Islet precursor cell (in vitro differentiated cells): ENCODE measurements at regions not wholly inside any gene's neighbourhood (a gene's known extent, or its start where the extent isn't known, plus 50 kb on each side); places are given as distances from the start of the nearest gene placed in this dataset.
"Not testable (repeated sequence)": the region's sequence is repeated elsewhere in the genome, so short reads cannot be mapped to it uniquely, and the experiment has no call there.

ENCODE experiments used
- DNase-seq: peaks from one replicate; pipeline ENCODE4 v3.0.0-alpha.2; 2018

DNA sequence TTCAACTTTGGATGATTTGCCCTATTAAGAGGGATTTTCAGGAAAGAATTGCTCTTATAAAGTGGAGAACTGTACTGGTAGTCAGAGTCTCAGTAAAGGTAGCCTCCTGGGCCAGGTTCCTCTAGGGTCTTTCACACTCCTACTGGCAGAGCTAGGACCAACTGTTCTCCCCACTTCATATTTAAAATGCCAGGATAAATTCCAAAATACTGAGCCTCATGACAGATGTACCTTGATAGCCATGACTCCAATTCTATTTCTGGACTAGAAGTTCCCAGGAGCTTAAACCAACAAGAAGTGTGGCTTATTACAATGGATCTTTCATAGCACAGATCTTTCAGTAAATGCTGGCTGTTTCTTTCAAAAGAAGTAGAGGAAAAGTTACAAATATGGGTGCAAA, 126.5 kb downstream of the C12orf75 start:
- DNase-seq = no peak

DNA sequence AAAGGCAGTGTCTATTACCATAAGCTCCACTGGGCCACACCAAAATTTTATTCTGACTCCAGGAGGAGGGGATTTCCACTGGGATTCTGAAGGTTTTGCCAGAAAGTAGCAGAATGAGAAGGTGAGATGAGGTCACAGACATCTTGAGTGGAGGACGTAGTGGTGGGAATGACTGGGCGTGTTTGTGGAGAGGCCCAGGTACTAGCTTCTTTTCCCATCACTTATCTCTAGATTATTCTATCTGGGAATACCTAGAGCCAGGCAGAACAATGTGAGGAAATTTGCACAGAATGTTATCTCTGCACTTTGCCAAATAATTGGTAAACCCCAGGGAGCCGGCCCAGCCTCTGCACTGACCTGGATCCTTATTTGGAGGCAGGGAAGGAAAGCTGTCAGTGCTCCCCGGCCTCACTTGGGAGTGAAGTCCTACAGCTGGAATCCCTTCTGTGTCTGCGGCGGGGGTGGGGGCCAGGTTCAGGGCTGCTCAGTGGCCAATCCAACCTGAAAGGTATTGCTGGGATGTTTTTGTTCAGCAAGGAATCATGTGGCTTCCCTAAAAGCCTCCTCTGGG, 129.4 kb downstream of the C12orf75 start:
- no peak for DNase-seq

DNA sequence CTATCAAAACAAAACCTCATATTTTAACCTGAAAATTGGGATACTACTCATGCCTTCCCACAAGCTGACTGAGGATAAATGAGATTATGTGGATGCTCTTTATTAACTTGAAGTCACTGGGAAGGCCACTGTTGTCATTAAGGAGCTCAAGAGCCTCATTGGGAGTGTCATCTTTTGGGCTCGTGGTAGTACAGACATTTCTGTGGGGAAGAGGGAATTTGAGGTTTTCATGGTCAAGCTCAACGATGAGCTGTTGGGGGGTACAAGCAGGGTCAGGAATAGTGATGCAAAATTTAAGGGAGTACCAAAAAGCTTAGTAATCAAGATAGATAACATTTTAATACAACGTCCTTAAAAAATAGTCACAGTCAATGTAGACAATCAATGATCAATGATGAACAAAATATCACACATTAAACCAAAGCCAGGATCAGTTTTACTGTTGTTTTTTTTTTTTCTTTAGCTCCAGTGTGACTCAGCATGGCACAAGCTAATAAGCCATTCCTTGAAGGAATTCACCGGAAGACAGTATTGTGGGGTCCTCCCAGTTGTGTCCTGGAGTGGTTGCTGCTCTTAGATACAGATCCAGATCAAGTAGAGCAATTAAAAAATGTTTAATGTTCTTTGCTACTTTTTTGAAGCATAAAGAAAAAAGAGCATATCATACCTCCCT, 130.9 kb downstream of the C12orf75 start:
- DNase-seq = no peak

DNA sequence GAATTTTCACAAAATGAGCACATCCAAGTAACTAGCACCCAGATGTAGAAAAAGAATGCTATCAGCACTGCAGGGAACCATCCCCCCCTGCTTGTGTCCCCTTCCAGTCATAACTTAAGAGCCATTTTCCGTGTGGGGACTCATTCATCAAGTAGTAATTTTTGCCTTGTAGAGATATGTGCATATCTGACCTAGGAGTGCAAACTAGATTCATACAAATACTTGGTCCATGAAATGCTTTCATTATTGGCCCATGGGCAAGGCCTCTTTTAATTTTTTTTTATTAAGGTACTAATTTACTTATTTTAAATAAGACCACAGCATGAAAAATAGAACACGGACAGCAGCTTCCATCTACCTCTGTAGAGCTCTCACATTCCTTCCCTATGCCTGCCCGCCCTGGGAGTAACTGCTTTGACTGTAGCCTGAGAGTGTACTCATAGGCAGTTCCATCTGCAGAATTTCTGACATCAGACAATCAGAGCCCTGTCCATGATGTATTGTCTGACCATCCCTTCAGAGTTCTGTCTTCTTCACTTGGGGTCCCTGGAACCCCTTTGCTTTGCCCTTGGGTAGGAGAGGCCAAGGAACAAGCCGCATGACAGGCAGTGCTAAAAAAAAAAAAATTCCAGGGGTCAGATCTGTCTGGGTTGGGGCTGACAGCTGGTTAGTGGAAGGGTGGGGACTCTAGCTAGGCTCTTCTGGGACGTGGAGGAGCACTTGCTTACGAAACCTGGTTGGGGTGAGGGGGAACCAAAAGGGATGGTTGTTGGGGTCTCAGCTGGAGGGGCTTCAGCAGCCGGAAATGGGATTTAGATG, 131.7 kb downstream of the C12orf75 start:
- DNase-seq = no peak

DNA sequence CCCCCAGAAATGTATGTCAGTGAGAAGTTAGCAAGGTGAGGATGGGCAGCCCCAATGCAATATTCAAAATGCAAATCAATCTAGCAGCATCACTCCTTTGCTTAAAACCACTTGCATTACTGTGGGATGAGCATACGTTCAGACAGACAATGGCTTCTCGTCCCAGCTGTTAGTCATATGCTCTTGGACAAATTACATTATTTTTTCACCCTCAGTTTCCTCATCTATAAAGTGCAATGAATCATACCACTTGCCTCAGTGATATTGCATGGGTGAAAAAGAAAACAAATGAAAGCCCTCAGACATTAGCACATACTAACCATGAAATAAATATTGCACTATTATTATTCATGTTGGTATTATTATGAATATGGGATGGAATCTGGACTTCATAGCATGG, 132.3 kb downstream of the C12orf75 start:
- no peak for DNase-seq

DNA sequence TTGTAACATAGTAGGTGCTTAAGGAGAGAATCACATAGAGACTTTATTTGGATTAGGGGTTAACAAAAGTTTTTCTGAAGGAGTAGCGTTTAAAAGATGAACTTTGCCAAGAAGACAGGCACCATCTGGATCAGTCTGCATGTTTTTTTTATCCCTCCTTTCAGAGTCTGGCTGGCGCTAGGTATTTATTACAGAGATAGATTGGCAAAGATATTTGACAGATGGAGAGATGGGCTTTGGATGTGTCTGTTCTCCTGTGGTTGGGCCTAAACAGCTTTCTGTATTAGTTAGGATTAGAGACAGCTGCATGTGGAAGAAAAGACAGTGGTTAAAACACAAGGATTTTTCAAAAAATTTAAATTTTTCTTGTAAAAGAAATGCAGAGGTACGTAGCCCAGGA, 133.9 kb downstream of the C12orf75 start:
- DNase-seq = no peak

DNA sequence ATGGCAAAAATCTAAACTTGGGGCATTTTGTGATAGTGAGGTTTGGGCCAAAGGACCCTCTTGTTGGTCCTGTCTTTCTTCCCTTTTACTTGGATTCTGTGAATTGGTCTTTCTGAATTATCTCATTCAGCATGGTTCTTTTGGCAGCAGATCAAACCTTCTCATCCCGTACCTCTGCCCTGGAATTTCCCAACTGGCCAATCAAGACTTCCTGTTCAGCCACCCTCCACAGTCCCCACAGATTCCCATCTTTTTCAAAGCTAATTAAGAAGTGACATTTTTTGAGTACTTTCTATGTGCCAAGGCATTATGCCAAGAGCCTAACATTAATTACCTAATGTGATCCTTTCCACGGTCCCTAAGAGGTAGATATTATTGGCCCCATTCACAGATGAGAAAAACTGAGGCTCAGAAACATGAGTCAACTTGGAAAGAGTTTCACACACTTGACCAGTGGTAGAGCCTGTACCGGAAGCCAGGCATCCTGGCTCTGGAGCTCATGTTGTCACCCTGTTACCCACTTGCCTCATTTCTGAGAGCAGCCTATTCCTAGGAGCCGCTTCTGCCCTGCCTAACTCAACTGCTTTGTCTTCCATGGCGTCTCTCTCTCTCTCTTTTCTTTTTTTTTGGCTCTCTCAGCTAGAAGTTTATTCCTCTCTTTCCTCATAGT, 135.9 kb downstream of the C12orf75 start:
- DNase-seq = no peak

DNA sequence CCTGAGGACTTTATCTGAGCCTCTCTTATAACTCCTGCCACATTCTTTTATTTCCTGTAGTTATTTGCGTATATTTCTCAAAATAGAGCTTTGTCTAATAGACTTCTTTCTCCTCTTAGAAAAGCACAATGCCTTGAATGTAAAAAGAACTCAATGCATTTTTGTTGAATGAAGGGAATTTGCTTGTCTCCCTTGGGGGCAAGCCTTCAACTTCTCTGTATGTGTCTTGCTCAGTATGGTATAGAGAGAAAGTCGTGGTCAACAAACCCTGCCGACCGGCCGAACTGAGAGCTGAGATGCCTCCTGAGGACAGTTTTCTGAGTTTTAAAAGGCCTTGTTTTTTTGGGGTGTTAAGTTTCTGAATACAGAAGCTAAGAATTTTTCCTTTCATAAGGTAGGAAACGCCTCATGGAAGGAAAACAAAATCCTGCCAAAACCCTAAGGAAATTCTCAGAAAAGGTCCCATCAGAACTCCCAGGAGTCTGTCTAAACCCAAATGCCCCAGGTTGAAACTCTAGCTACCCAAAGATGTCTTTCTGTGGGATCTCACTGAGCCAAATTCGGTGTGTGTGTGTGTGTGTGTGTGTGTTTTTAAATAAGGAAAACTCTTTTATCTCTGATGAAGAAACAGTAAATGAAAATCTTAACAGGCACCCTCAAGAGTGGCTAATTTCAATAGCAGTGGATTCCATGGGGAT, 136.6 kb downstream of the C12orf75 start:
- DNase-seq = no peak

DNA sequence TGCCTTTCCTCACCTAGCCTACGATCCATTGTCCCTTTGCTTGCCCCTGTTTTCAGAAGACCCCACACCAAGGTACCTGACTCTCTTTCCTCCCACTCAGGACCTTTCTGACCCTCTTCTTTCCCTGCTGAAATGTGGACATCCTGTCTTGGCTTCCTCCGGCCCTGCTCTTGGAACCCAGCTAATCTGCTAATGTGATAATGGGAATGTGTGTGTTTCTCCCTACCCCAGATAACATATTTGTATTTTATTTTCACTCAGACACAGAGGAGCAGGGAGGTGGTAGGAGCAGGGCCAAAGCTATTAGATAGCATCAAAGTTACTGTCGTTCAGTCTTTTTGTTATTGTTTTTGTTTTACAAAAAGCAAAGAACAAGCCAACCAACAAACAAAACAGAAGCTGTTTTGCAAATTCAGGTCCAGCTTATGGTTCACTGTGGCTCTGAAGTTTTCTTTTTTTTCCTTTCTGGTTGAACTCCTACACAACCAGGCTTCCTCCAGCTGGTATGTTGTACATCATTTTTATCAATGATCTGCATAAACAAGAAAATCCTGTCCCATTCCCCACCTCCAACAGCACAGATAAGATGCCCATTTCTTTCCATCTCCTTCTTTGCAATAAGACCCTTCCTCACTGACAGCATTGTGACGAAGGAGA, 137.3 kb downstream of the C12orf75 start:
- no peak for DNase-seq

DNA sequence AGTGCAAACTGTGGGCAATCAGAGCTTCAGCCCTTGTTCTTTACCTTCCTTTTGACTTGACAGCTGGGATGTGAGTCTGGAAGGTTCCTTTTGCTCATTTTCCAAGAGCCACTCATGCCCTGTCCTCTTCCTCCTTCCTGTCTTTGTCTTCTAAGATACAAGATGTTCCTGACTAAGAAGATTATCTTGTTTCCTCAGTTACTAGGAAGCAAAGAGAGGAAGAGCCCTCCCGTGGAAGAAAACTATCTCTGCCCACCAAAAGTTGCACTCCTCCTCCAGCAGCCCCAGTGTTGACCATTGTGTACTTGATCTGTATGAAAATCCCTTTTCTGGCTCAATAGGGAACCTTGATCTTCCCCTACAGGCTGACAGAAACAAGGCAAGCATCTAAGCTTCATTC, 138.0 kb downstream of the C12orf75 start:
- DNase-seq = no peak

DNA sequence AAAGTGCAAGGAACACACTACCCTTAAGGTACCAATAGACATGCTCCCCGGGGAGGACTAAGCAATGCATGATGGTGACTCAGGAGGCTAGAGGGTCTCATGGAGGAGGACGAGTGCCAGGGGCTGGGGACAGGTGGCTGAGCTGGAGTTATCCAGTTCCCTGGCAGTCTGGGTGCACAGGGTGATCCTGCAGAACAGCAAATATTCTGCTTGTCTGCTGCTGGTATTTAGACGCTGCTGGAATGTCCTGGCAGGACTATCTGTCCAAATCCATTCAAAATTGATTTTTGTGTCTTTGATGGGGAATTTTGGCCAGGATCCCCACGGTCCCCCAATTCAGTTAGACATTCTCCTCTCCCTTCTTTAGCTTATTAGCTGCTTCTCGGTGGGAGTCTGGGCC, 138.7 kb downstream of the C12orf75 start:
- no peak for DNase-seq

DNA sequence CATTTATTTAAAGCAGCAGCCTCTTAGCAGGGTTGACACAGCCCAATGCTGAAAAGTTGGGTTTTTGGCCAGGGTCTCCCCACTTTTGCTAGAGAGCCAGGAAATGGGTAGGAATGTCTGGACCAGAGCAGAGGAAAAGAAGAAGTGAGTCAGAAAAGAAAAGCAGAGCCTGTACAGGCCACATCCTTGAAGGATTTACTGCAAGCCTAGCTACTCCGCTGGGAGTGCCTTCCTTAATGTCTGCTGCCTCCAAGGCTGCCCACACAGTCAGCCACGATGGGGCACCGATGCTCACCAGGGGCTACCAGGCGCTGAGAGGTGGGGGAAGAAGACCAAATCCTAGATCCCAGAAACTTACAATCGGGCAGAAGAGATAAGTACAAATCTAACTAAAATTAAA, 139.2 kb downstream of the C12orf75 start:
- DNase-seq = no peak

DNA sequence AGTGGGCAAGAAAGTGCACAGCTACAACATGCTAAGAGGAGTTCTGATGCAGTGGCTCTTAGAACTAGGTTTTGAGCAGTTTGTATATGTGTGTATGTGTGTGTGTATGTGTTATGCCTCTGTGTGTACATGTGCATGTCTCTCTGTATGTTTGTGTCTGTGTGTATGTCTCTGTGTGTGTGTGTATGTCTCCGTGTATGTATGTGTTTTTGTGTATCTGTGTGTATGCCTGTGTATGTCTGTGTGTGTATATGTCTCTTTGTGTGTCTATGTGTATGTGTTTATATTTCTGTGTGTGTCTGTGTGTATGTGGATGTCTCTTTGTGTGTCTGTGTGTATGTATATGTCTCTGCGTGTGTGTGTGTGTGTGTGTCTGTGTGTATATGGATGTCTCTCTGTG, 139.6 kb downstream of the C12orf75 start:
- DNase-seq = no peak

DNA sequence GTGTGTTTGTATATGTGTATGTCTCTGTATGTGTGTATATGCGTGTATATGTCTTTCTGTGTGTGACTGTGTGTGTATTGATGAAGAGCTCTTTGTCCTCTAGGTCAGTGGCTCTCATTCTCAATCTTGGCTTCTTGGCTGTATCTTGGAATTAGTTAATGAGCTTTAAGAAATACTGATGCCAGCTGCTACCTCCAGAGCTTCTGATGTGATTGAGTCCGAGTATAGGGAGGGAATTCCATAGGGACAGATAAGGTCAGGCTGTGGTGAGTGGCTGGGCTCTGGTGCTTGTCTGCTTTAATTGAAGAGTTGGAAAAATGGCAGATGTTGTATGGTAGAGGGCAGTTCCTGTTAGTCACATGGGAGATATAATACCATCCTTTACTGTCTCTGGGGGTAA, 140.1 kb downstream of the C12orf75 start:
- DNase-seq = no peak

DNA sequence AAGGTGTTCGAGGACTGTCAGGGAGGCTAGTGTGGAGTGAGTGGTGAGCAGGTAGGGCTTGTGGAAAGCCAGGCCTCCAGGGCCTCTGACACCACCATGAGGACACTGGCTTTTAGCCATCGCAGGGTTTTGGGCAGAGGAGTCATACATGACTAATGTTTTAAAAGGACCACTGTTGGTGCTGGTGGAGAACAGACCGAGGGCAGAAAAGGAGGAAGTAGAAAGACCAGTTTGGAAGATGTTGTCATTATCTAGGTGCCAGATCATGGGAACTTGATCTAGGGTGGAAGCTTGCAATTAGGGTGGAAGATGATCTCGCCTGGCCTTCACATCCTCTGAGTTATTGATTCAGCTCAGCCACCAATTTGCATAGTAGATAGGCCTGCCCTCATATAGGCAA, 144.2 kb downstream of the C12orf75 start:
- DNase-seq = peak; percentile 84

DNA sequence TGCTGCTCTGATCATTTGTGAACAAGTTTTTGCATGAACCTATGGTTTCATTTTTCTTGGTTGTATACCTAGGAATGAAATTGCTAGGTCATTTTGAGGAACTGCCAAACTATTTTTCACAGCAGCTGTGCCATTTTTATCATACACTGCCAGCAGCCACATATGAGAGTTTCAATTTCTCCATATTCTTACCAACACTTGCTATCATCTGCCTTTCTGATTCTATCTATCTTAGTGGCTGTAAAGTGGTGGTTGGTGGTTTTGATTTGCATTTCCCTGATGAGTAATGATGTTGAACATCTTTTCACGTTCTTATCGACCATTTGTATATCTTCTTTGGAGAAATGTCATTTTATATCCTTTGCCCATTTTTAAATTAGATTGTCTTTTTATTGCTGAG, 146.1 kb downstream of the C12orf75 start:
- DNase-seq = no peak

DNA sequence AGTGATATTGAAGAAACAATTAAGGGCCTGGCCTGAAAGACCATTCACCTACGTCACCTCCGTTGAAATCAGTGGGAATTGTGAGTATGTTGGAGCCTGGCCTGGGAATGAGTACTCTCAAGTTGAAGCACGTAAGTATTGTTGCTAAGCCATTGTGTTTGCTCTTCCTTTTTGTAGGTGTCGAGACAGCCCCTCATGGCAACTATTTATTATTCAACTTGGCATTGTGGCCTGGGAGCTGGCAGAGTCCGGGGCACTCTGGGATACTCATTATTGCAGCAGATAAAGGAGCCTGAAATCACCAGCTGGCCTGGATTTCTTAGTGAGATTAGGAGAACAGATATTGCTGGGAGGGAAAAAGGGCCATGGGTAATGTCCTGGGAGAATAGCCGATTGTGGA, 147.4 kb downstream of the C12orf75 start:
- peak; percentile 51 for DNase-seq

DNA sequence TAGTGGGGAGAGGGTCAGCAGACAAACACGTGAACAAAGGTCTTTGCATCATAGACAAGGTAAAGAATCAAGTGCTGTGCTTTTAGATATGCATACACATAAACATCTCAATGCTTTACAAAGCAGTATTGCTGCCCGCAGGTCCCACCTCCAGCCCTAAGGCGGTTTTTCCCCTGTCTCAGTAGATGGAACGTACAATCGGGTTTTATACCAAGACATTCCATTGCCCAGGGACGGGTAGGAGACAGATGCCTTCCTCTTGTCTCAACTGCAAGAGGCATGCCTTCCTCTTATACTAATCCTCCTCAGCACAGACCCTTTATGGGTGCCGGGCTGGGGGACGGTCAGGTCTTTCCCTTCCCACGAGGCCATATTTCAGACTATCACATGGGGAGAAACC, 148.3 kb downstream of the C12orf75 start:
- DNase-seq = not testable (repeated sequence)

DNA sequence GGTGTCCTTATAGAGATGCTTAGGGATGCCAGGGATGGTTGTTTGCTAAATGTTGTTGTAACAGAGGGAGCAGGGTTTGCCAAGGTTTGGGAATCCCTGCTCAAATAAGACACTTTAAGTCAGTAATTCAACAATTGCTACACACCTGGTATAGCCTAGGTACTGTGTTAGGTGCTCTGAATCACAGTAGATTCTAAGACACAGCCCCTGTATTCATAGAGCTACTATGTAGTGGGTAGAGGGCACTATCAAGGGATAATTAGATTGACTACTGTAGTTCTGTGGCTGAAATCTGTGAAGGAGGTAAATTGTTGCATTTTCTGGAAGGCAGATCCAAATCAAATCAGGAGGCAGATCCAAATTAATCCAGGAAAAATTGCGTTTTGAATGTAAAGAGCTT, 149.2 kb downstream of the C12orf75 start:
- no peak for DNase-seq

DNA sequence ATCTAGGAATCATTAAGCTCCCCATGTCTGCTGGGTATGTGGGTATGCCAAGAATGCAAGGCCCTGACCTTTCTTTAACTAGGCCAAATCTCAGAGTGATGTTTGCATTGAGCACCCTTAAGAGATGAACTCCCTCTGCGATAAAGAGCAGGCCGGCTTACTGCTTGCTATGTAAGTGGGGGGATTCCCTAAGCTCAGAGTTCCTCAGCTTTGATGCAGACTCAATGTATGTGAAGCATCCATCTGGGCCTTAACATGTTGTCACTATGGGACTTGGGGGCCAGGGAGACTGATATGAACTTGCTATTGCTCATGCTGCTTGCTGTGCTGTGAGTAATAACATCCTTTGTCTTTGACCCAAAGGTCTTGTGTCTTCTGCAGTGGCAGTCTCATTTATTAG, 149.7 kb downstream of the C12orf75 start:
- DNase-seq = peak; percentile 72

DNA sequence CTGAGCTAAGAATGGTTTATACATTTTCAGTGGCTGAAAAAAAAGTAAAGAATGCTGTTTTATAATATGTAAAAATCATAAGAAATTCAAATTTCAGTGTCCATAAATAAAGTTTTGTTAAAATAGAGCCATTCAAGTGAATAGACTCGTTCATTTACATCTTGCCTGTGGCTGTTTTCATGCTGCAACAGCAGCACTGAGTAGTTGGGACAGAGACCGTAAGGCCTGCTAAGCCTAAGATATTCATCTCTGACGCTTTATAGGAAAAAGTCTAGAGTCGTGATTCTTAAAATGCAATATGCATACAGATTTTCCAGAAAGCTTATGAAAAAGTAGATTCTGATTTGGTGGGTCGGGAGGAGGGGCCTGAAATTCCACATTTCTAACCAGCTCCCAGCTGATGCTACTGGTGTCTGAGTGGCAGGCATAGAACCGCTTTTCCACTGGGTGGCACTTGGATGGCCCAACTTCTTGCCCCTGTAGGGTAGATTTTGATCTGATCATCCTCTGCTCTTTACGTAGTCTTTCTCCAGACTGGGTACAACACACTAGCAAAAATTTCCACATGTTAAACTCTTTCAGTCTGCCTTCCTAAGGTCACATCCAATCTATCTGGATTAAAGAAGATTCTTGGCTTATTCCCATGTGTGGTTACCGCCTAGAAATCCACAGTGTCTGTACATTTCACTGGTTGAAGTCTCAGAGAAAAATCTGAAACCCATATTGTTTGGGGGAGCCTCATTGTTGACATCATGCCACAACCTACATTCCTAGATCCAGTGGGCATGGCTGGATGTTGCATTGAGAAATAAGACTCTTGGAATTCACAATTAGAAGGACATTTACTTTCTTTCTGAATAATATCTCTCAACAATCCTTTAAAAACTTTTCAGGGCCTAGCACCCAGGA, 151.2 kb downstream of the C12orf75 start:
- DNase-seq = no peak
